ENCODE measurements at regions not wholly inside any gene's neighbourhood (a gene's known extent, or its start where the extent isn't known, plus 50 kb on each side); places are given as distances from the start of the nearest gene placed in this dataset.

GRCh38 chr7:25876092-25876491 lies 275.9 kb upstream of the NFE2L3 start:
- Histone ChIP-seq H3K4me2 (ENCODE audit: low read length) (no peak overlapping the region), H3K9me3 (ENCODE audit: insufficient read depth, low read depth, low read length) (no peaks in the 10 kb centered on the region), H3K36me3 (ENCODE audit: insufficient read depth, low read length) (no peaks in the 10 kb centered on the region), H3K4me1 (ENCODE audit: insufficient read depth, low read length) (no peaks in the 10 kb centered on the region), H3K27me3 (ENCODE audit: insufficient read depth, low read length) (peaks cover 16% of the 10 kb centered on the region), H4K20me1 (ENCODE audit: insufficient read depth, low read length) (no peaks in the 10 kb centered on the region), H3K4me3 (ENCODE audit: insufficient read depth, low read depth, low read length) (no peak overlapping the region), H3K27ac (ENCODE audit: low read depth, low read length) (no peak overlapping the region), H3K9ac (ENCODE audit: low read length) (no peak overlapping the region), H2AFZ (ENCODE audit: low read depth, low read length) (no peak overlapping the region), H3K79me2 (ENCODE audit: insufficient read depth, low read length) (no peaks in the 10 kb centered on the region)
- Mint-ChIP-seq H3K36me3 (ENCODE audit: low read depth, unreplicated experiment) (no peaks in the 10 kb centered on the region), H3K27me3 (ENCODE audit: low read depth, unreplicated experiment) (peaks cover 22% of the 10 kb centered on the region), H3K4me3 (ENCODE audit: unreplicated experiment) (no peak overlapping the region), H3K9me3 (ENCODE audit: unreplicated experiment) (peaks cover 2% of the 10 kb centered on the region), H3K4me1 (ENCODE audit: low read depth, unreplicated experiment) (no peaks in the 10 kb centered on the region), H3K27ac (ENCODE audit: unreplicated experiment) (no peak overlapping the region)
- no peak for TF ChIP-seq CTCF (IDR thresholded peaks at IDR 0.05; ENCODE audit: insufficient read depth, low read depth, low read length)
- no peak for TF ChIP-seq EZH2 (IDR thresholded peaks at IDR 0.05; ENCODE audit: insufficient read depth, low read length)
- FAIRE-seq (no peak), DNase-seq (ENCODE audit: low read depth) (no peak)

- H3K4me1 Mint-ChIP-seq (ENCODE audit: low read depth, unreplicated experiment) = no peaks in the 10 kb centered on the region
- no peak overlapping the region for H3K9ac ChIP-seq (ENCODE audit: low read length)
- H3K36me3 Mint-ChIP-seq (ENCODE audit: low read depth, unreplicated experiment) = no peaks in the 10 kb centered on the region
- no peak overlapping the region for H3K27ac Mint-ChIP-seq (ENCODE audit: unreplicated experiment)
- H3K9me3 ChIP-seq (ENCODE audit: insufficient read depth, low read depth, low read length) = no peaks in the 10 kb centered on the region
- peaks cover 2% of the 10 kb centered on the region for H3K9me3 Mint-ChIP-seq (ENCODE audit: unreplicated experiment)
- no peak overlapping the region for H3K4me3 ChIP-seq (ENCODE audit: insufficient read depth, low read depth, low read length)
- DNase-seq (ENCODE audit: low read depth) (no peak), FAIRE-seq (no peak)
- no peak overlapping the region for H3K27ac ChIP-seq (ENCODE audit: low read depth, low read length)
- H4K20me1 ChIP-seq (ENCODE audit: insufficient read depth, low read length) = no peaks in the 10 kb centered on the region
- H3K4me3 Mint-ChIP-seq (ENCODE audit: unreplicated experiment) = no peak overlapping the region
- peaks cover 8% of the 10 kb centered on the region for H3K27me3 ChIP-seq (ENCODE audit: insufficient read depth, low read length)
- H3K4me2 ChIP-seq (ENCODE audit: low read length) = no peak overlapping the region
- no peaks in the 10 kb centered on the region for H3K4me1 ChIP-seq (ENCODE audit: insufficient read depth, low read length)
- no peaks in the 10 kb centered on the region for H3K79me2 ChIP-seq (ENCODE audit: insufficient read depth, low read length)
- no peaks in the 10 kb centered on the region for H3K36me3 ChIP-seq (ENCODE audit: insufficient read depth, low read length)
- H3K27me3 Mint-ChIP-seq (ENCODE audit: low read depth, unreplicated experiment) = peaks cover 15% of the 10 kb centered on the region
- no peak overlapping the region for H2AFZ ChIP-seq (ENCODE audit: low read depth, low read length)
- no peak for TF ChIP-seq EZH2 (IDR thresholded peaks at IDR 0.05; ENCODE audit: insufficient read depth, low read length)
Observed at GRCh38 chr7:25877802-25878789, 273.9 kb upstream of the NFE2L3 start.

GRCh38 chr7:25879799-25880198 lies 272.2 kb upstream of the NFE2L3 start:
- no peak for DNase-seq (ENCODE audit: low read depth)
- no peak overlapping the region for H3K4me3 Mint-ChIP-seq (ENCODE audit: unreplicated experiment)
- H3K4me1 Mint-ChIP-seq (ENCODE audit: low read depth, unreplicated experiment) = no peaks in the 10 kb centered on the region
- FAIRE-seq = no peak
- no peak overlapping the region for H3K4me2 ChIP-seq (ENCODE audit: low read length)
- no peak overlapping the region for H3K27ac ChIP-seq (ENCODE audit: low read depth, low read length)
- peaks cover 2% of the 10 kb centered on the region for H3K9me3 Mint-ChIP-seq (ENCODE audit: unreplicated experiment)
- H3K36me3 ChIP-seq (ENCODE audit: insufficient read depth, low read length) = no peaks in the 10 kb centered on the region
- H3K79me2 ChIP-seq (ENCODE audit: insufficient read depth, low read length) = no peaks in the 10 kb centered on the region
- H3K9me3 ChIP-seq (ENCODE audit: insufficient read depth, low read depth, low read length) = no peaks in the 10 kb centered on the region
- TF ChIP-seq EZH2 (IDR thresholded peaks at IDR 0.05; ENCODE audit: insufficient read depth, low read length) = no peak
- H4K20me1 ChIP-seq (ENCODE audit: insufficient read depth, low read length) = no peaks in the 10 kb centered on the region
- H3K27me3 Mint-ChIP-seq (ENCODE audit: low read depth, unreplicated experiment) = peaks cover 21% of the 10 kb centered on the region
- no peaks in the 10 kb centered on the region for H3K36me3 Mint-ChIP-seq (ENCODE audit: low read depth, unreplicated experiment)
- H3K27me3 ChIP-seq (ENCODE audit: insufficient read depth, low read length) = peaks cover 8% of the 10 kb centered on the region
- no peaks in the 10 kb centered on the region for H3K4me1 ChIP-seq (ENCODE audit: insufficient read depth, low read length)
- H3K27ac Mint-ChIP-seq (ENCODE audit: unreplicated experiment) = no peak overlapping the region
- H3K9ac ChIP-seq (ENCODE audit: low read length) = no peak overlapping the region
- no peak overlapping the region for H3K4me3 ChIP-seq (ENCODE audit: insufficient read depth, low read depth, low read length)
- no peak overlapping the region for H2AFZ ChIP-seq (ENCODE audit: low read depth, low read length)

Data from astrocyte (in vitro differentiated cells and primary cell).